Upper lobe of right lung (tissue), 1 donor: ENCODE measurements at regions not wholly inside any gene's neighbourhood (a gene's known extent, or its start where the extent isn't known, plus 50 kb on each side); places are given as distances from the start of the nearest gene placed in this dataset.

ENCODE experiments used
- ATAC-seq: fragments of 200-7000 bp; cut with Tn5 transposase; one replicate; pipeline ENCODE4 v1.9.1; 2020; ENCODE audit warnings: mild to moderate bottlenecking, moderate library complexity
- DNase-seq: peaks from one replicate; pipeline ENCODE4 v3.0.0-alpha.2; 2020
- H3K27ac ChIP-seq: fragments of 200-600 bp; one replicate; pipeline ENCODE4 v1.8.0; 2022
- H3K27me3 ChIP-seq: fragments of 200-600 bp; one replicate; pipeline ENCODE4 v1.8.0; 2022; ENCODE audit warnings: mild to moderate bottlenecking
- H3K36me3 ChIP-seq: fragments of 200-600 bp; one replicate; pipeline ENCODE4 v1.8.0; 2022
- H3K4me1 ChIP-seq: fragments of 200-600 bp; one replicate; pipeline ENCODE4 v1.8.0; 2022
- H3K4me3 ChIP-seq: fragments of 200-600 bp; one replicate; pipeline ENCODE4 v1.8.0; 2022; ENCODE audit warnings: mild to moderate bottlenecking
- H3K9me3 ChIP-seq: fragments of 200-600 bp; one replicate; pipeline ENCODE4 v1.8.0; 2022
- CTCF ChIP-seq: fragments of 200-600 bp; IDR thresholded peaks from one replicate; pipeline ENCODE4 v1.8.0; 2022; ENCODE audit warnings: antibody characterized with exemption
- intact Hi-C: fragments of 100-400 bp; cut with DNase I; formaldehyde crosslinking; loops from one replicate; pipeline ENCODE4 v1.11.0; 2022
- donor health status: DM: no; HTN: yes; CAD: no; lungs with severe emphysema.

GRCh38 chr20:52812231-52812847 lies 159.8 kb upstream of the TSHZ2 start:
- intact Hi-C loops: no loop called here
- no peaks in the 10 kb centered on the region for H3K9me3 ChIP-seq
- no peak for ATAC-seq

GRCh38 chr20:52809003-52809402 lies 163.2 kb upstream of the TSHZ2 start:
- H3K4me1 ChIP-seq: no peaks in the 10 kb centered on the region
- no peak for ATAC-seq
- intact Hi-C loops: no loop called here
- H3K9me3 ChIP-seq: no peaks in the 10 kb centered on the region
- no peak for TF ChIP-seq CTCF
- H3K27ac ChIP-seq: no peak overlapping the region
- no peaks in the 10 kb centered on the region for H3K27me3 ChIP-seq
- H3K36me3 ChIP-seq: no peaks in the 10 kb centered on the region
- H3K4me3 ChIP-seq: no peak overlapping the region
- DNase-seq: no peak

More at GRCh38 chr20:52812231-52812847, 159.8 kb upstream of the TSHZ2 start:
- no peak for DNase-seq
- Histone ChIP-seq H3K36me3 (no peaks in the 10 kb centered on the region), H3K27ac (no peak overlapping the region), H3K4me3 (no peak overlapping the region), H3K4me1 (no peaks in the 10 kb centered on the region), H3K27me3 (peaks cover 5% of the 10 kb centered on the region)
- no peak for TF ChIP-seq CTCF

- intact Hi-C loops: no loop called here
- no peak for ATAC-seq
- no peak for TF ChIP-seq CTCF
- H3K4me3 ChIP-seq: no peak overlapping the region
- DNase-seq: no peak
- H3K36me3 ChIP-seq: no peaks in the 10 kb centered on the region
- H3K27ac ChIP-seq: no peak overlapping the region
- no peaks in the 10 kb centered on the region for H3K9me3 ChIP-seq
- H3K27me3 ChIP-seq: no peaks in the 10 kb centered on the region
- no peaks in the 10 kb centered on the region for H3K4me1 ChIP-seq
Observed at GRCh38 chr20:52806918-52807317, 165.2 kb upstream of the TSHZ2 start.

- DNase-seq (no peak), ATAC-seq (no peak)
- no peak for TF ChIP-seq CTCF
Observed at GRCh38 chr20:52805843-52806242, 166.3 kb upstream of the TSHZ2 start.

GRCh38 chr20:52805296-52805571 lies 166.9 kb upstream of the TSHZ2 start:
- Histone ChIP-seq H3K4me1 (no peaks in the 10 kb centered on the region), H3K27me3 (no peaks in the 10 kb centered on the region), H3K9me3 (no peaks in the 10 kb centered on the region), H3K4me3 (no peak overlapping the region), H3K27ac (no peak overlapping the region), H3K36me3 (no peaks in the 10 kb centered on the region)
- DNase-seq (no peak), ATAC-seq (no peak)
- TF ChIP-seq CTCF: no peak
- intact Hi-C loops: no loop called here

More at GRCh38 chr20:52805843-52806242, 166.3 kb upstream of the TSHZ2 start:
- H3K36me3 ChIP-seq: no peaks in the 10 kb centered on the region
- intact Hi-C loops: no loop called here
- no peaks in the 10 kb centered on the region for H3K9me3 ChIP-seq
- no peak overlapping the region for H3K4me3 ChIP-seq
- no peak overlapping the region for H3K27ac ChIP-seq
- H3K27me3 ChIP-seq: no peaks in the 10 kb centered on the region
- no peaks in the 10 kb centered on the region for H3K4me1 ChIP-seq
